ENCODE measurements at regions not wholly inside any gene's neighbourhood (a gene's known extent, or its start where the extent isn't known, plus 50 kb on each side); places are given as distances from the start of the nearest gene placed in this dataset.

DNA sequence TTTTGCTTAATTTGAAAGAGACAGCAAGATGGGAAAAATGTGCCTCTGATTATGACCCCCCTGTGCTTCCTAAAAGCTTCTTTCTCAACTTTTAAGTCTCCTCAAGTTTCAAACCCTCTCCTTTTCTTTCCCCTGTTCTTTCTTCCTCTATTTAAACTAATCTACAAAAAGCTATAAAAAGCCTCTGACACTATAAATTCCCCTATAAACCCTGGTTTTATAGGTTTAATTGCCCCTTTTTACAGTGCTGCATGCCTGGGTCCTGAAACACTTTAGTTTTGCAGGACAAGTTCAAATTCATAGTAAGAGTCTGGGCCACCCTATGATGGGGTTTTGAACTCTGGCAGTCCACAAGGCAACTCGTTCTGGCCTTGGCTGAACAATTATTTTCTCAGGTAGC lies 510.9 kb upstream of the TBX3 start:
- no TSS peak for BruUV-seq (replicated peaks)
- ChIA-PET POLR2A (no interaction called here), CTCF (interaction anchor here (0.6 kb wide), 2 partner anchors 277 to 396 kb away, joined by 3 read pairs; no protein-coding TSS in a partner anchor)
- no peaks in the 10 kb centered on the region for H3K36me3 Mint-ChIP-seq (ENCODE audit: insufficient read depth, unreplicated experiment)
- no peak overlapping the region for H3K4me3 Mint-ChIP-seq (ENCODE audit: unreplicated experiment)
- TF ChIP-seq, protein P1, sequence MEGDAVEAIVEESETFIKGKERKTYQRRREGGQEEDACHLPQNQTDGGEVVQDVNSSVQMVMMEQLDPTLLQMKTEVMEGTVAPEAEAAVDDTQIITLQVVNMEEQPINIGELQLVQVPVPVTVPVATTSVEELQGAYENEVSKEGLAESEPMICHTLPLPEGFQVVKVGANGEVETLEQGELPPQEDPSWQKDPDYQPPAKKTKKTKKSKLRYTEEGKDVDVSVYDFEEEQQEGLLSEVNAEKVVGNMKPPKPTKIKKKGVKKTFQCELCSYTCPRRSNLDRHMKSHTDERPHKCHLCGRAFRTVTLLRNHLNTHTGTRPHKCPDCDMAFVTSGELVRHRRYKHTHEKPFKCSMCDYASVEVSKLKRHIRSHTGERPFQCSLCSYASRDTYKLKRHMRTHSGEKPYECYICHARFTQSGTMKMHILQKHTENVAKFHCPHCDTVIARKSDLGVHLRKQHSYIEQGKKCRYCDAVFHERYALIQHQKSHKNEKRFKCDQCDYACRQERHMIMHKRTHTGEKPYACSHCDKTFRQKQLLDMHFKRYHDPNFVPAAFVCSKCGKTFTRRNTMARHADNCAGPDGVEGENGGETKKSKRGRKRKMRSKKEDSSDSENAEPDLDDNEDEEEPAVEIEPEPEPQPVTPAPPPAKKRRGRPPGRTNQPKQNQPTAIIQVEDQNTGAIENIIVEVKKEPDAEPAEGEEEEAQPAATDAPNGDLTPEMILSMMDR (IDR thresholded peaks at IDR 0.05; ENCODE audit: unreplicated experiment): no peak
- no peaks in the 10 kb centered on the region for H3K4me1 Mint-ChIP-seq (ENCODE audit: insufficient read depth, unreplicated experiment)
- intact Hi-C loops (cut with micrococcal nuclease): no loop called here
- no peaks in the 10 kb centered on the region for H3K27me3 Mint-ChIP-seq (ENCODE audit: insufficient read depth, unreplicated experiment)
- no peak for DNase-seq (ENCODE audit: unreplicated experiment)
- H3K9me3 Mint-ChIP-seq (ENCODE audit: unreplicated experiment): peaks cover 8% of the 10 kb centered on the region
- no peak overlapping the region for H3K27ac Mint-ChIP-seq (ENCODE audit: low read depth, unreplicated experiment)

DNA sequence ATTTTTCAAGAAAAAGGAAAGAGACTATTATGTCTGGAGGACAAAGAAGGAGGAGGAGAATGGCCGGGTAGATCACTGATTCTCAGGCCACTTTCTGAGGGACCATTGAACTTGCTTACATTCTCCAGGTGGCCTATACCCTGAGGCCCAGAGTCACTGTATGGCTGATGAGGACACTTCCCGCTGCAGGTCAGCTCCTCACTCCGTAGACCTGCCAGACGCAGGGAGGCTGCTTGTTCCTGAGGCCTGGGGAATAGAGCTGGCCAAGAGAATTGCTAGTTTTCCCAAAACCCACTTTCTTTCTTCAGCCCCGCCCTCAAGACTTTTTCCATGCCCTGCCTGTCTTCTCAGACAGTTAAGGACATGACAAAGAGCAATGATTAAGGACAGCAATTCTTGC lies 510.5 kb upstream of the TBX3 start:
- no peaks in the 10 kb centered on the region for H3K27me3 Mint-ChIP-seq (ENCODE audit: insufficient read depth, unreplicated experiment)
- peaks cover 8% of the 10 kb centered on the region for H3K9me3 Mint-ChIP-seq (ENCODE audit: unreplicated experiment)
- BruUV-seq (replicated peaks): no TSS peak
- H3K36me3 Mint-ChIP-seq (ENCODE audit: insufficient read depth, unreplicated experiment): no peaks in the 10 kb centered on the region
- ChIA-PET CTCF (interaction anchor here (0.6 kb wide), 2 partner anchors 277 to 396 kb away, joined by 3 read pairs; no protein-coding TSS in a partner anchor), POLR2A (no interaction called here)
- H3K4me1 Mint-ChIP-seq (ENCODE audit: insufficient read depth, unreplicated experiment): no peaks in the 10 kb centered on the region
- no peak overlapping the region for H3K27ac Mint-ChIP-seq (ENCODE audit: low read depth, unreplicated experiment)
- H3K4me3 Mint-ChIP-seq (ENCODE audit: unreplicated experiment): no peak overlapping the region
- DNase-seq (ENCODE audit: unreplicated experiment): no peak
- TF ChIP-seq, protein P1 (IDR thresholded peaks at IDR 0.05; ENCODE audit: unreplicated experiment): no peak
- intact Hi-C loops (cut with micrococcal nuclease): no loop called here

DNA sequence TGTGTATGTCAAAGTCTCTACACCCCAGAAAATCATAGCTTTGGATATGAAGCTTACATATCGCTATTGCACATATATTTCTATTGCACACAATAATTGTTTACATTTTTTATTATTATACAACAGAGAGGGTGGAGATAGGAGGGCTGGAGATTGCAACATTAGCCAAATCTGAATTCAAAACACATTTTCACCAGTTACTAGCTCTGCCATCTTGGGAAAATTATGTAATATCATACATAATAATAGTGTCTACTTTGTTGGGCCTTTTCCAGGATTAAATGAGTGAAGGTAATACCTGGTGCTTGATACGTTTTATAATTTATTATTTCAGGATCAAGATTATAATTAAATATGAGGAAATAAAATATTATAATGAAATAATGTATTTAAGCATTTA lies 507.4 kb upstream of the TBX3 start:
- CTCF ChIA-PET: interaction anchor here (0.7 to 0.8 kb wide), 2 partner anchors 32 to 1146 kb away, joined by 3 read pairs; no protein-coding TSS in a partner anchor
- no peaks in the 10 kb centered on the region for H3K9me3 Mint-ChIP-seq (ENCODE audit: unreplicated experiment)
- POLR2A ChIA-PET: no interaction called here

DNA sequence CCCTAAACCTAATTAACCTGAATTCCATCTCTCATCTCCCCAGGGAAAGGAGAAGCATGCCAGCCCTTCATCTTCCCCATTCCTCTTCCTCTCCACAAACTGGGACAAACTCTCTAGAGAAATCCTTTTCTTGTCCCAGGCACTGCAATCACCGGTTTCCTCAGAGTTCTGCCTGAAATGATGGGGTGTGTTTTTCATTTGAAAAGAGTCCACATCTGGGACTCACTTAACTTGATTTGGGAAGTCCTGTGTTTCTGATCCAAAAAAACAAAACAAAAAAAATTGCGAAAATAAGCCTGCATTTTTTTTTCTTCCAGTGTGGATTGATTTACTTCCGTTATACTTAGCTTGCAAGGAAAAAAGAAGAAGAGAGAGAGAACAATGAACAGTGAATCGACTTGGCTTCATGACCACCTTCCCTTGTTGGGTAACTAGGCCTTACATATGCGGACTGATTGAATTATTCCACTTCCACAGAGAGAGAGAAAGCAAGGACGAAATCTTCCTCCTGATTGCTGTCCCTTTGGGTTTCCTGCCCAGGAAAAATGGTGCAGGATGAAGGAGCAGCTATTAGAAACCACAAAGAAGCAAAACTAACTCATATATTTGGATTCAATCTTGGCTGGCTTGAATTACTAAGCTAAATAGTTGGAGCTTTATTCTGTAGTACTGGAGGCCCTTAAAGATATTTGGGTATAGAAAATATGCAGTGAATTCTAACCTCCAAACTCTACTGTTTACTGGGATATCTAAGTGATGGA lies 506.2 kb upstream of the TBX3 start:
- Mint-ChIP-seq H3K27me3 (ENCODE audit: insufficient read depth, unreplicated experiment) (no peaks in the 10 kb centered on the region), H3K9me3 (ENCODE audit: unreplicated experiment) (no peaks in the 10 kb centered on the region), H3K36me3 (ENCODE audit: insufficient read depth, unreplicated experiment) (no peaks in the 10 kb centered on the region), H3K4me1 (ENCODE audit: insufficient read depth, unreplicated experiment) (no peaks in the 10 kb centered on the region), H3K4me3 (ENCODE audit: unreplicated experiment) (no peak overlapping the region), H3K27ac (ENCODE audit: low read depth, unreplicated experiment) (no peak overlapping the region)
- no TSS peak for BruUV-seq (replicated peaks)
- CTCF ChIA-PET: interaction anchor here (0.7 to 1.1 kb wide), 2 partner anchors 15 to 145 kb away, joined by 3 to 5 read pairs; no protein-coding TSS in a partner anchor
- POLR2A ChIA-PET: no interaction called here
- intact Hi-C loops (cut with micrococcal nuclease): no loop called here
- TF ChIP-seq, protein P1 (IDR thresholded peaks at IDR 0.05; ENCODE audit: unreplicated experiment): no peak
- DNase-seq (ENCODE audit: unreplicated experiment): no peak

More for the DNA sequence above, 507.4 kb upstream of the TBX3 start:
- no peak overlapping the region for H3K27ac Mint-ChIP-seq (ENCODE audit: low read depth, unreplicated experiment)
- no peaks in the 10 kb centered on the region for H3K36me3 Mint-ChIP-seq (ENCODE audit: insufficient read depth, unreplicated experiment)
- no peaks in the 10 kb centered on the region for H3K4me1 Mint-ChIP-seq (ENCODE audit: insufficient read depth, unreplicated experiment)
- no peaks in the 10 kb centered on the region for H3K27me3 Mint-ChIP-seq (ENCODE audit: insufficient read depth, unreplicated experiment)
- intact Hi-C loops (cut with micrococcal nuclease): no loop called here
- BruUV-seq (replicated peaks): no TSS peak
- DNase-seq (ENCODE audit: unreplicated experiment): peak; percentile 5
- no peak overlapping the region for H3K4me3 Mint-ChIP-seq (ENCODE audit: unreplicated experiment)
- TF ChIP-seq, protein P1 (IDR thresholded peaks at IDR 0.05; ENCODE audit: unreplicated experiment): no peak
